ENCODE measurements at regions not wholly inside any gene's neighbourhood (a gene's known extent, or its start where the extent isn't known, plus 50 kb on each side); places are given as distances from the start of the nearest gene placed in this dataset.

- no peak for TF ChIP-seq SP1 (IDR thresholded peaks at IDR 0.05)
- TF ChIP-seq ARNT (IDR thresholded peaks at IDR 0.05): no peak
- no peak for TF ChIP-seq SUZ12 (IDR thresholded peaks at IDR 0.05)
- no peak for TF ChIP-seq FOXM1 (IDR thresholded peaks at IDR 0.05; ENCODE audit: borderline replicate concordance)
- TF ChIP-seq ELF4 (IDR thresholded peaks at IDR 0.05): no peak
Measured at GRCh38 chr10:78720091-78720490, 348.7 kb upstream of the ZMIZ1 start.

Measured in HEK293T (cell line).